H1 (cell line): ENCODE measurements at regions not wholly inside any gene's neighbourhood (a gene's known extent, or its start where the extent isn't known, plus 50 kb on each side); places are given as distances from the start of the nearest gene placed in this dataset.

Experiments used
- CBX8 ChIP-seq: fragments of 300-800, 300-1000 bp; sonication (generic); IDR thresholded peaks from 2 replicates; pipeline ENCODE4 v1.7.1; 2016; ENCODE audit warnings: low read depth, low read length, borderline replicate concordance
- HDAC2 ChIP-seq, 2 experiments: fragments of 300-600 bp in 1 of 2; sonication (generic) in 1 of 2; IDR thresholded peaks; 2 replicates each; pipeline ENCODE4 v1.6.1; 2011 to 2012; ENCODE audit warnings: low read depth in 2 of 2, low read length in 2 of 2, mild to moderate bottlenecking in 2 of 2, moderate library complexity in 2 of 2, borderline replicate concordance in 1 of 2, inconsistent platforms in 1 of 2

GRCh38 chr5:174832811-174833210 lies 108.4 kb downstream of the MSX2 start (continued):
- TF ChIP-seq CBX8 (no peak), HDAC2 (IDR thresholded peaks at IDR 0.05; ENCODE audit: borderline replicate concordance in 1 of 2, low read depth in 2 of 2, low read length in 2 of 2) (no peak)
